Trophoblast cell (in vitro differentiated cells and primary cell): ENCODE measurements at regions not wholly inside any gene's neighbourhood (a gene's known extent, or its start where the extent isn't known, plus 50 kb on each side); places are given as distances from the start of the nearest gene placed in this dataset.

Experiments
- DNase-seq, 2 donors: peaks; one replicate each; pipeline ENCODE4 v3.0.0-alpha.2; 2016
- H2AFZ ChIP-seq: 2 replicates; pipeline ENCODE4 v1.6.1; 2013; ENCODE audit warnings: low read length, moderate library complexity, mild to moderate bottlenecking; ENCODE audit not compliant: insufficient read depth, poor library complexity
- H2AK5ac ChIP-seq: 2 replicates; pipeline ENCODE4 v1.6.1; 2013; ENCODE audit warnings: mild to moderate bottlenecking, low read length
- H2BK120ac ChIP-seq: 2 replicates; pipeline ENCODE4 v1.6.1; 2013; ENCODE audit warnings: low read length, mild to moderate bottlenecking, moderate library complexity; ENCODE audit not compliant: insufficient read depth, poor library complexity
- H2BK12ac ChIP-seq: 2 replicates; pipeline ENCODE4 v1.6.1; 2013; ENCODE audit warnings: mild to moderate bottlenecking, low read length, moderate library complexity
- H2BK5ac ChIP-seq: 2 replicates; pipeline ENCODE4 v1.6.1; 2013; ENCODE audit warnings: low read length, low read depth, moderate library complexity, mild to moderate bottlenecking; ENCODE audit not compliant: poor library complexity
- H3K14ac ChIP-seq: 2 replicates; pipeline ENCODE4 v1.6.1; 2013; ENCODE audit warnings: mild to moderate bottlenecking, low read length
- H3K18ac ChIP-seq: 2 replicates; pipeline ENCODE4 v1.6.1; 2013; ENCODE audit warnings: mild to moderate bottlenecking, low read length
- H3K23ac ChIP-seq: 2 replicates; pipeline ENCODE4 v1.6.1; 2013; ENCODE audit warnings: low read length
- H3K27ac ChIP-seq: 2 replicates; pipeline ENCODE4 v1.5.1; 2013; ENCODE audit warnings: low read depth, mild to moderate bottlenecking, inconsistent platforms, low read length, moderate library complexity
- H3K27me3 ChIP-seq: 2 replicates; pipeline ENCODE4 v1.6.1; 2013; ENCODE audit warnings: inconsistent platforms, mild to moderate bottlenecking, low read length, moderate library complexity; ENCODE audit not compliant: insufficient read depth
- H3K36me3 ChIP-seq, 2 experiments: 1 replicate in 1 of 2; 2 replicates in 1 of 2; pipeline ENCODE4 v1.6.1; 2013; ENCODE audit warnings: low read length in 2 of 2, mild to moderate bottlenecking in 2 of 2, moderate library complexity in 1 of 2; ENCODE audit not compliant: insufficient read depth in 2 of 2, control insufficient read depth in 1 of 2
- H3K4ac ChIP-seq: 2 replicates; pipeline ENCODE4 v1.6.1; 2013; ENCODE audit warnings: low read depth, mild to moderate bottlenecking, low read length, moderate library complexity
- H3K4me1 ChIP-seq, 2 experiments: 1 replicate in 1 of 2; 2 replicates in 1 of 2; pipeline ENCODE4 v1.6.1; 2013; ENCODE audit warnings: low read length in 2 of 2, mild to moderate bottlenecking in 2 of 2, moderate library complexity in 1 of 2; ENCODE audit not compliant: insufficient read depth in 2 of 2, control insufficient read depth in 1 of 2
- H3K4me2 ChIP-seq: 2 replicates; pipeline ENCODE4 v1.6.1; 2013; ENCODE audit warnings: inconsistent platforms, mild to moderate bottlenecking, low read length, moderate library complexity
- H3K4me3 ChIP-seq: 2 replicates; pipeline ENCODE4 v1.5.1; 2013; ENCODE audit warnings: mild to moderate bottlenecking, low read depth, low read length, inconsistent platforms
- H3K79me1 ChIP-seq: one replicate; pipeline ENCODE4 v1.6.1; 2013; ENCODE audit warnings: low read length
- H3K79me2 ChIP-seq: 2 replicates; pipeline ENCODE4 v1.6.1; 2013; ENCODE audit warnings: low read length, mild to moderate bottlenecking; ENCODE audit not compliant: control insufficient read depth, insufficient read depth, poor library complexity
- H3K9ac ChIP-seq: 2 replicates; pipeline ENCODE4 v1.6.1; 2013; ENCODE audit warnings: mild to moderate bottlenecking, low read length
- H3K9me3 ChIP-seq: 2 replicates; pipeline ENCODE4 v1.6.1; 2013; ENCODE audit warnings: low read depth, mild to moderate bottlenecking, control low read depth, inconsistent platforms, low read length; ENCODE audit not compliant: insufficient read depth
- H4K12ac ChIP-seq: 2 replicates; pipeline ENCODE4 v1.6.1; 2013; ENCODE audit warnings: low read depth, mild to moderate bottlenecking, low read length, moderate library complexity
- H4K8ac ChIP-seq: 2 replicates; pipeline ENCODE4 v1.6.1; 2013; ENCODE audit warnings: low read depth, mild to moderate bottlenecking, low read length, moderate library complexity
- H4K91ac ChIP-seq: one replicate; pipeline ENCODE4 v1.6.1; 2013; ENCODE audit warnings: low read depth, mild to moderate bottlenecking, low read length, moderate library complexity
- WGBS: extraction: QIAGEN DNeasy Blood & Tissue Kit; methylation state at CpG from one replicate; pipeline ENCODE4 v1.1.7; 2013; ENCODE audit warnings: missing lambda C conversion rate; ENCODE audit not compliant: insufficient read length, insufficient coverage; ENCODE audit errors: extremely low coverage; 5-methylcytosine and 5-hydroxymethylcytosine counted together

GRCh38 chr1:36554323-36554628 lies 71.6 kb upstream of the CSF3R start:
- Histone ChIP-seq H3K4me2 (no peak overlapping the region), H3K4ac (no peak overlapping the region), H3K9me3 (no peaks in the 10 kb centered on the region), H2BK12ac (no peak overlapping the region), H2AFZ (no peak overlapping the region), H2AK5ac (no peak overlapping the region), H3K27me3 (no peaks in the 10 kb centered on the region), H3K23ac (no peak overlapping the region), H4K8ac (no peak overlapping the region), H3K18ac (no peak overlapping the region), H4K91ac (no peak overlapping the region), H2BK120ac (no peak overlapping the region), H3K14ac (no peak overlapping the region), H4K12ac (no peak overlapping the region), H3K4me3 (no peak overlapping the region), H3K36me3 (no peaks in the 10 kb centered on the region), H2BK5ac (no peak overlapping the region), H3K9ac (no peak overlapping the region), H3K4me1 (no peaks in the 10 kb centered on the region), H3K79me2 (no peaks in the 10 kb centered on the region), H3K79me1 (no peaks in the 10 kb centered on the region), H3K27ac (no peak overlapping the region)
- no peak for DNase-seq
- WGBS = no CpG with 5 or more reads among the region's 4 CpGs

- no CpG with 5 or more reads among the region's 20 CpGs for WGBS
- Histone ChIP-seq H2AFZ (no peak overlapping the region), H3K27me3 (no peaks in the 10 kb centered on the region), H3K36me3 (no peaks in the 10 kb centered on the region), H3K9ac (no peak overlapping the region), H2BK120ac (no peak overlapping the region), H3K27ac (no peak overlapping the region), H4K12ac (no peak overlapping the region), H4K91ac (no peak overlapping the region), H4K8ac (no peak overlapping the region), H3K4me2 (no peak overlapping the region), H3K4me1 (no peaks in the 10 kb centered on the region), H3K9me3 (no peaks in the 10 kb centered on the region), H2AK5ac (no peak overlapping the region), H3K79me2 (no peaks in the 10 kb centered on the region), H3K4me3 (no peak overlapping the region), H3K14ac (no peak overlapping the region), H2BK5ac (no peak overlapping the region), H3K23ac (no peak overlapping the region), H3K4ac (no peak overlapping the region), H3K18ac (no peak overlapping the region), H3K79me1 (no peaks in the 10 kb centered on the region), H2BK12ac (no peak overlapping the region)
- peak; percentile 62 to 84 for DNase-seq
These were observed 71.0 kb upstream of the CSF3R start for GRCh38 chr1:36553591-36554322.

- H3K4me3 ChIP-seq = no peak overlapping the region
- H3K18ac ChIP-seq = no peak overlapping the region
- no peak overlapping the region for H3K9ac ChIP-seq
- no peaks in the 10 kb centered on the region for H3K79me1 ChIP-seq
- H4K8ac ChIP-seq = no peak overlapping the region
- H4K12ac ChIP-seq = no peak overlapping the region
- no peak overlapping the region for H3K27ac ChIP-seq
- H3K36me3 ChIP-seq = no peaks in the 10 kb centered on the region
- H2AK5ac ChIP-seq = no peak overlapping the region
- H2BK12ac ChIP-seq = no peak overlapping the region
- H4K91ac ChIP-seq = no peak overlapping the region
- no peak overlapping the region for H2BK120ac ChIP-seq
- no peaks in the 10 kb centered on the region for H3K79me2 ChIP-seq
- H3K4me2 ChIP-seq = no peak overlapping the region
- no peak overlapping the region for H3K23ac ChIP-seq
- H2AFZ ChIP-seq = no peak overlapping the region
- no peak overlapping the region for H3K14ac ChIP-seq
- no peaks in the 10 kb centered on the region for H3K27me3 ChIP-seq
- H3K4ac ChIP-seq = no peak overlapping the region
- H3K9me3 ChIP-seq = peaks cover 2% of the 10 kb centered on the region
- no peak overlapping the region for H2BK5ac ChIP-seq
- no CpG with 5 or more reads among the region's 6 CpGs for WGBS
- H3K4me1 ChIP-seq = no peaks in the 10 kb centered on the region
- DNase-seq = peak in 1 of 2 donors; percentile 15
These were observed 60.3 kb upstream of the CSF3R start for GRCh38 chr1:36542962-36543515.

GRCh38 chr1:36542024-36542961 lies 59.6 kb upstream of the CSF3R start:
- Histone ChIP-seq H3K36me3 (no peaks in the 10 kb centered on the region), H3K27ac (no peak overlapping the region), H4K12ac (no peak overlapping the region), H2BK120ac (no peak overlapping the region), H3K14ac (no peak overlapping the region), H3K23ac (no peak overlapping the region), H3K4me3 (no peak overlapping the region), H3K4me2 (no peak overlapping the region), H3K4me1 (no peaks in the 10 kb centered on the region), H3K9me3 (peaks cover 2% of the 10 kb centered on the region), H2AFZ (no peak overlapping the region), H3K9ac (no peak overlapping the region), H3K4ac (no peak overlapping the region), H2BK5ac (no peak overlapping the region), H3K79me2 (no peaks in the 10 kb centered on the region), H3K27me3 (no peaks in the 10 kb centered on the region), H2AK5ac (no peak overlapping the region), H2BK12ac (no peak overlapping the region), H4K91ac (no peak overlapping the region), H4K8ac (no peak overlapping the region), H3K79me1 (no peaks in the 10 kb centered on the region), H3K18ac (no peak overlapping the region)
- no peak for DNase-seq
- WGBS = no CpG with 5 or more reads among the region's 13 CpGs
